ENCODE measurements at regions not wholly inside any gene's neighbourhood (a gene's known extent, or its start where the extent isn't known, plus 50 kb on each side); places are given as distances from the start of the nearest gene placed in this dataset.

DNA sequence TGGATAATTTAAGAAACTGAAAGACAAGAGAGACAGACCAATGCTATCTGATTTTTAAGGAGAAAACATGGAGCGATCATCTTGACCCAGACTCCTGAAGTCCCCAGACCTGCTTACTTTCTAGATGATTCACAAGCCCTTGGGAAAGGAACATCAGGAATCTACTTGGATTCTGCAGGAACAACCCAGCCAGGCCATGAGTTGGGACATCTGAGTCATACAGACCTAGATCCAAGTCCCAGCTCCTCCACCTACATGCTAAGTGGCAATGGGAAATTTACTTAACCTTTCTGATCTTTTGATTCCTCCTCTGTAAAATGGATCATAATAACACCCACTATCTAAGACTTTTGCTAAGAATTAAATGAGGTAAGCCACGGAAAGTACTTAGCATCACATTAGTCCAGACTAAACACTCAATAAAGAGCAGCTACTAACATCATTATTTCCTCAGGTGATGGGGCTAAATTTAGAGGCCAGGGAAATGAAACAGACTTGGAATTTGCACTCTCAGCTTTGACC lies 61.0 kb upstream of the MAFB start:
- TF ChIP-seq, protein P1, sequence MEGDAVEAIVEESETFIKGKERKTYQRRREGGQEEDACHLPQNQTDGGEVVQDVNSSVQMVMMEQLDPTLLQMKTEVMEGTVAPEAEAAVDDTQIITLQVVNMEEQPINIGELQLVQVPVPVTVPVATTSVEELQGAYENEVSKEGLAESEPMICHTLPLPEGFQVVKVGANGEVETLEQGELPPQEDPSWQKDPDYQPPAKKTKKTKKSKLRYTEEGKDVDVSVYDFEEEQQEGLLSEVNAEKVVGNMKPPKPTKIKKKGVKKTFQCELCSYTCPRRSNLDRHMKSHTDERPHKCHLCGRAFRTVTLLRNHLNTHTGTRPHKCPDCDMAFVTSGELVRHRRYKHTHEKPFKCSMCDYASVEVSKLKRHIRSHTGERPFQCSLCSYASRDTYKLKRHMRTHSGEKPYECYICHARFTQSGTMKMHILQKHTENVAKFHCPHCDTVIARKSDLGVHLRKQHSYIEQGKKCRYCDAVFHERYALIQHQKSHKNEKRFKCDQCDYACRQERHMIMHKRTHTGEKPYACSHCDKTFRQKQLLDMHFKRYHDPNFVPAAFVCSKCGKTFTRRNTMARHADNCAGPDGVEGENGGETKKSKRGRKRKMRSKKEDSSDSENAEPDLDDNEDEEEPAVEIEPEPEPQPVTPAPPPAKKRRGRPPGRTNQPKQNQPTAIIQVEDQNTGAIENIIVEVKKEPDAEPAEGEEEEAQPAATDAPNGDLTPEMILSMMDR (IDR thresholded peaks at IDR 0.05; ENCODE audit: low read depth, low read length): no peak
- TF ChIP-seq EZH2phosphoT487 (IDR thresholded peaks at IDR 0.05; ENCODE audit: low read depth): no peak

Measured in OCI-LY3 (cell line).